HG02840 (cell line): ENCODE measurements at regions not wholly inside any gene's neighbourhood (a gene's known extent, or its start where the extent isn't known, plus 50 kb on each side); places are given as distances from the start of the nearest gene placed in this dataset.

Experiments
- ATAC-seq: cut with Tn5 transposase; IDR thresholded peaks from one replicate; pipeline ENCODE4 v1.9.1; 2021; ENCODE audit warnings: mild to moderate bottlenecking, moderate library complexity, moderate number of reproducible peaks; ENCODE audit not compliant: unreplicated experiment, low FRiP score

DNA sequence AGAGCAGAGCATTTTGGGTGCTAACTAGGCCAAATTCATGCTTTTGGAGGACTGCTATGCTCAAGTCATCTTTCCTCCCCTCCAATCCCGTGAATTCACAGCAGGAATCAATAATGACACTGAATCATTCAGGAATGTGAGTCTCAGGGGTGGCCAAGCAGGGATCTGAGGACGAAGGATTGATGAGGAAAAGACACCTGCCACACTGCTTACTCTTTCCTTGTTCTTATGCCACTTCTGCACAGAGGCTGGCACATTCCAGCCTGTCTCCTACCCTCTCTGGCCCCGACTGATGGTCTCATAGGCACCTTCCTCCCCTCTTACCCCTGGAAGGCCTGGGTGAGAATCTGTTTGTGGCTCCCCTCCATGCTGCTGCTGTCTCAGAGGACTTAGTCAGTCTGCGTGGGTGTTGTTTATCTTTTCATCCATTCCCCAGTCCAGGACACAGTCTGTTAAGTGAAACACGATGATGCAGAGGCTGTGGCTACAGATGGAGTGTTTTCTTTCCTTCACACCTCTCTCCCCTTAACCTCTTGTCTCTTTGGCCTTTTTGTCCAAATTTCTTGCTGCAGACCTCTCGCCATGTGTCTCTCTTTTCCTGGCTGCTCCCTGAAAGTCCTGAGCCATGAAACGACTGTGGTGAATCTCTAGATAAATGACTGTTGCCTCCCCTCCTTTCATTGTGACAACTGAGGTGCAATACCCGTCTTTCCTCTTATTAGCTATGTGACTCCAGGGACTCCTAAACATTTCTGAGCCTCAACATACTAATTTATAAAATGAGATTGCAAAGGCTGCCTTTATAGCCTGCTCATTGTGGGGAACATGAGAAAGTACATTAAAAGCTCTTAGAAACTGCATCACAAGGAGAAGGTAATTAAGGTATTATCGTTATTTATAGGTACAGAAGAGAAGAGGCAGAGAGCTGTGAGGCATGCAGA, 86.9 kb downstream of the RDH14 start:
- ATAC-seq = no peak

DNA sequence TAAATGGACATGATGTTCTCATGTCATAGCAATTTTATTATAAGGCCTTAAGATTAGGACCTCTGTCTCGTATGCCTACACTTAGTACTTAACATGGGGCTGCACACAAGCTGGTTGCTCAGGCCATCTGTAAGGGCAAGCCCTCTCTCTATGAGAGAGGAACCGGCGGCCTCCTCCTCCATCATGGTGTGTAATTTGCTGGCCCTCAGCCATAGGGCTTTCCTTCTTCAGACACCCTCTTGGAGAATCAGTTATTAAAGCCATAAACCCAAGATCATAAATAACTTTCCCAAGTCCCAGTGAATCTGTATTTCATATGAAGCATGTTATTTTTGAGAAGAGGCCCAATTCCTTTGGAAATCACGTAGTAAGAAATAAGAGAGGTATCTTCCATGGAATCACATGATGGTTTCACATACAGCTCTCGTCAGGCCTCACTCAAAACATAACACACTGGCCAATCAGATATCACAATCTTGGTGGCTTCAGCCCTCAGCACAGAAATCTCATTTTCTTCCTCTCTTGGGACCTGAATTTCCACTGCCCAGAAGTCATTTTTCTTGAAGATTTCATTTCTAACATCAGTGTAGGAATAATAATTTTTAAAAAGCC, 92.6 kb downstream of the RDH14 start:
- ATAC-seq = no peak

DNA sequence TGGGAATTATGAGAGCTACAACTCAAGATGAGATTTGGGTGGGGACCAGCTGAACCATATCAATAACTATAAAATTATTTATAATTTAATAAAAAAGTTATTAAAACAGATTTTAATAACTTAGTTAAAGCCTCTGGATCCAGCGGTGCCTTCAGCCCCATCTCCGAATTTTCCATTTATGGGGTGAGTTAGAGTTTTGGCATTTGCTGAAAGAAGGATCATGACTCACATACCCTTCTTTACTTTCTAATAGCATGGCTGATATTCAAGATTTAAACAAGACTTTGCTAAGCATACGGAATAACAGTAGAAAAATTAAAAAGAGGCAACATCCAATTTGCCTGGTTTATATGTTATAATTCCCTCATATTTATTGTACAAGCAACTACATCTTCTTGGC, 94.5 kb downstream of the RDH14 start:
- ATAC-seq = no peak

DNA sequence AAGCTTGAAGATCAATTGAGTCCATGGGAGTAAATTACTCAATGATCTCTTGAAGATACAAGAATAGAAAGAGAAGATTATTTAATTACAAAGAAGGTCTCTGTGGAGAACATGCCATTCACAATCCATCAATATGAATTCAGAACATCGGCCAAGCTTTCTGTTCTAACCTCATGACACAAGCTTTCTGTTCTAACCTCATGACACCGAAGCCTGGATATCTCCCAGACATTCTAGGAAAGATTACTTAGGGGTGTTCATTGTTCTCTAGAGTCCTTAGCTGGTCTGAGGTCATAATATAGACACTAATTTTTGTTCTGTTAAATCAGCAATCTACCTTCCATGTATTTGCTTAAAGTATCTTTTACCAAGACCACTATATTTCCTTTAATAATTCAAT, 95.5 kb downstream of the RDH14 start:
- no peak for ATAC-seq

DNA sequence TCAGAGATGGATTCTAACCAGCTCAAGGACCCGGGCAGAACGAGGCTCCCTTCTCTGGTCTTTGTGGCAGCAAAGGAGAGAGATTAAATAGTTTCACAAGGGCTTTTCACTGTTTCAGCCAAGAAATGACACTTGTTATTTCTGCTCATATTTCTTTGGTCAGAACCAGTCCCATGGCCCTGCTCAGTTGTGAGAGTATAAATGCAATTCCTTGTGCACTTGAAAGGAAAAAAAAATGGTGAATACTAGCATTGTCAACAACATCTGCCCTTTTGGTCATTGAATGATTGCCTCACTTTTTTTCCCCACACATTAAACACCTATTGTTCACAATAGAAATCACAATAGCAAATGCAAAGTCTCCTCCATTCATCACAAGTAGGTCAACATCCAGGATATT, 104.4 kb downstream of the RDH14 start:
- no peak for ATAC-seq

DNA sequence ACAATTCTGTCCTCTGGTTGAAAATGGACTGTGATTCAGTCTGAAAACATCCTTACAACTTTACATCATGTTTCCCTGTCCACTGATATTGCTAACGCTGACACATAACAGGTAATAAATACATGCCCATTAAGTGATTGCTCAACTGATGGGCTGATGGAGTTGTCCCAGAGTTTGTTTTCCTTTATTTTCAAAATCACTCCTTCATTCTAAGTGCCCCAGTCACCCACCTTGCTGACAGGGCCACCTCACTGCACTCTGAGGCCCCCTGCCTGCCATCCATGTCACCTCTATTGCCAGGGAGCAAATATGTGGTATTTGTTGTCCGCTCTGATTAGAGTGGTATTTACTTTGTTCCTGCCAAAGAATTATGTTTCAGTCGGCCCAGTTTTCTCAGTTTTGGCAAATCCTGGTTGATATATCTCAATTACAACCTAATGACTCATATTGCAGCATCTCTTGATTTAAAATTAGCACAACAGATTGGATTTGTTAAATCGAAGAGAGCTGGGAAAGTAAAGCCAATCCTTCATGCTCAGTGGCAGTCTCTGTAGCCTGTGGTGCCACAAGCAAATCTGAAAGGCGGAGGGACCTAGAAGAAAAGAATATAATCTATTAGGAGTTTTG, 105.1 kb downstream of the RDH14 start:
- no peak for ATAC-seq

DNA sequence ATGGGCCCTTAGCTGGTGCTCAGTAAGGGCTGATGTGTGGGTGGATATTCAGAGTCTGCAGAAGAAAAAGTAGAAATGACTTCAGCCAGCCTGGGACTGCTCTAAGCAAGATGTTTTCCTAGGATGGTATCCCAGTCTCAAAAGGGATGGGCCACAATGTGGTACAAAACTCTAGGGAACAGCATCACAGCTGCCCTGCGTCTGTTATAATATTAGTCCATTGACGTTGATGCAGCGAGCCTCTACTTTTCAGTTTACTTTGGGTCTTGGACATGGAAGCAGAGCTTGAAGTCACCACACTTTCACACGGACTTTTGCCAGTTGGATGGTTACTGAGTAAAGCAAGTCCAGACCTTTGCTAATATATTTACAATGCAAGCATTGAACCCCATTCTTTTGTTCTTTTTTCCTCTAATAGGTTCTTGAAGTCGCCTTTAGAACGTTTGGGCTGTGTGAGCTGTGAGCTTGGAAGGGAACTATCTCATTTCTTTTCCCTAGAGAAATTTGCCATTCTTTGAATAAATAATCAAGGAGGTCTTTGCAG, 105.7 kb downstream of the RDH14 start:
- ATAC-seq = no peak

DNA sequence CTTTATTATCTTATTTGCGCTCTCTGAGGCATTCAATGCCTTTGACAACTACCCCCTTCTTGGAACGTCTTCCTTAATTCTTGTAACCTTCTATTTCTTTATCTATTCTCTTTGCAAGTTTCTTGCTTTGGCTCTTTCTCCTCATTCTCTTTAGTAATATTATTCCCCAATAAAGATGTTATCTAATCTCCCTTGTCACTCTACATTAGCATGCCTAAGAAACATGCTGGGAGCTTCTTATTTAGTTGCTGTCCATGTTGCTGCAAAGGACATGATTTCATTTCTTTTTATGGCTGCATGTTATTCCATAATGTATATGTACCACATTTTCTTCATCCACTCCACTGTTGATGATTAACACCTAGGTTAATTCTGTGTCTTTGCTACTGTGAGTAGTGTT, 113.7 kb downstream of the RDH14 start:
- no peak for ATAC-seq

DNA sequence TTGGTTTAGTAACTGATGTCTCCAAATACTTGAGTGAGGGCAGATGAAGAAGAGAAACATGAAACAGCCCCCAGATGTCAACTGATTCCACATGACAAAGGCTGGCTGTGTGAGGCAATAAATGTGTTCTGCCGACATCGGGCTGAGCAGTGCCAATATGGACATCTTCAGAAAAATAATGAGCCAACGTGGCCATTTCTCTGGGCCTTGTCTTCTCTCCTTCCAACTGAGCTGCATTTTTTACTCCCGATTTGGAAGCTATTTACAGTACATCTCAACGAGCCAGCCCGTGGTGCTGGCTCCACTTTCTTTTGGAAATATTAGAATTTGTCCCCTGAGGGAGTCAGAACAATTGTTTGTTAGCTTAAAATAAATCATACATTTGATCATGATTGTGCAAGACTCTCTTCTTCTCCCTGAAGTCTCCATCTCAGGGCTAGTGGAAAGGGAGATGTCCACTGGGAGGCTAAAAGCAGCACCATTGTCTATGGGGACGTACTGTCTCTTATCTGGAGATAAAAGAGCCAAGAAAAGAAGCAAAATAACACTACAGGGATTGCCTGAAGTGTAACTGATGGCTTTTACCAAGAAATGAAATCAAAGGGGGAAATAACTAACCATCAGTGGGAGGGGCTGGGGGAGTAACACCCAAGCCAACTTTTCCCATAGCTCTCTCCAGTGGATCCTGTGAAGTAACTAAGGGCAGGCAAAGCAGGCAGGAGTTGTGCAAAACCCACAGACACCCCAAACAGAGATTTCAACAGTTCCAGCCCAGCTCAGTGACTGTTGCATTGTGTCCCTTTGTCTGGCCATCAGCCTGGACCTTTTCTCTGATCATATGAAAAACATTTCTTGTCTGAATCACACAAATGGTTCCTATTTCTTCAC, 114.8 kb downstream of the RDH14 start:
- ATAC-seq = no peak

DNA sequence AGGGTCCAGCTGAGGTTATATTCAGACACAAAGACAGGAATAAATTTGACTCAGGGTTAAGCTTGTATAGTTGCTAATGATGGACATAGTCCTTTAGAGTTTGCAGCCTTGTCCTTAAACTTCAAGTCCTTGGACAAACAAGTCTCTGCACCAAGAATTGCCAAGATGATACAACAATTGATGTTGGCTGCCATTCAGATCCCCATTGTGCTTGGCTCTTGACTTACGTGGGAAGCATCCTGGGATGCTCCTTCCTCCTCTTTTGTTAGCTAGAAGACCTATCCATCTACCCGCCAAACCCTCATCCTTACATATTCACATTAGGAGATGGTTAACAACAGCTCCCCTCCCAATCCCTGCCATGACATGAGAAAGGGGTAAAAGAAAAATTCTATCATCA, 115.6 kb downstream of the RDH14 start:
- no peak for ATAC-seq

DNA sequence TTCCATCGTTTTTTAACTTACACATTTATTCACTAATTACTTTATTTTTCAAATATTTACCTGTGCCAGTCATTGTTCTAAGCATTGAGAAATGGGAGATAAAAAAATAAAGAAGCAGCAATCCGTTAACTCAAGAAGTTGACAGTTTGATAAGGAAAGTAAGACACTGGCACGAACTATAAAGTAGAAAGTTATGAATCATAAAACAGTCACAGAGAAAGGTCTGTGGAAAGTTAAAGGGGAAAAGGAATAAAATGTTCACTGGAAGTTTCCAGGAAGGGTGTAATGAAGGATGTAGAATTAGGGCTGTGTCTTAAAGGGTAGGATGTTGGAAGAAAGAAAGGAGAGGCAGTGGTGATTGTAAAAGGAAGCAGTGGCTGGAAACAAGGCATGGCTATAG, 118.9 kb downstream of the RDH14 start:
- no peak for ATAC-seq

DNA sequence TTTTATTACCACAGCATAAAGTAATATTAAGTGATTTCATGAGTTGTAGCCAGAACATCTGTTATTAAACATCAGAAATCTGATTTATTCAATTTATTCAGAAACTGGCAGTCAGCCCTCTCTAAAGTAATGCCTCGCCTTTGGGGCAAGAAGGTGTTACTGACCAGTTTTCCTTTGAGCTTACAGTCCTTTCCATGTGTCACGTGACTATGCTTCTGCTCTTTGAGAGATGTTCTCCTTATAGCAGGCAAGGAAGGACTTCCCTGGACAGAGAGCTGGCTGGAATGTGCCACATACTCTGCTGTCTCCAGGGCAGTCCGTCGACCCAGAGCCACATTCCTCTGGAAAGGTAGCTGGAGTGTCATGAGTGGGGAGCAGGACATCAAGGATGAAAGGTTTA, 119.7 kb downstream of the RDH14 start:
- no peak for ATAC-seq

DNA sequence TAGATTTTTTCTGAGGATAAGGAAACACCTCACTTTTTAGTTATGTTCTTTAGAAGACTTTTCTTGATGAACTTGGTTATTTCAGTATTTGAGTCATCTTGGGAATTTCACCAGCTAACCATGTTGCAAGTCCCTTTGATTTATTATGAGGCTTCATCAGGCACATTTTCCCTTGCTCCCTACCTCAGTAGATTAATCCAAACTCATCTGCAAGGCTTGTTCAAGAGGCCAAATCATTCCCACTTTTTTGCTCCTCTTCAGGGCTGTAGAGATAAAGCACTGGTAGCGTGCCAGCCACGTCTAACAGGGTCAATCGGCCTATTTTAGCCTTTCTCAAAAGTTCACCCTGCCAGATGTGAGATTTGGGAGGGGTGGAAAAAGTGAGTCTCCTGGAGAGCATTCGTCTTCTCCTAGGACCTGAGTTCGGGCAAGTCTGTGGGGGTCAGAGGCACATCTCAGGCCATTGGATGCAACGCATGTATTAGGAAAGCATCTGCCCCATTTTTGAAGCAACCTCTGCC, 120.3 kb downstream of the RDH14 start:
- ATAC-seq = no peak

DNA sequence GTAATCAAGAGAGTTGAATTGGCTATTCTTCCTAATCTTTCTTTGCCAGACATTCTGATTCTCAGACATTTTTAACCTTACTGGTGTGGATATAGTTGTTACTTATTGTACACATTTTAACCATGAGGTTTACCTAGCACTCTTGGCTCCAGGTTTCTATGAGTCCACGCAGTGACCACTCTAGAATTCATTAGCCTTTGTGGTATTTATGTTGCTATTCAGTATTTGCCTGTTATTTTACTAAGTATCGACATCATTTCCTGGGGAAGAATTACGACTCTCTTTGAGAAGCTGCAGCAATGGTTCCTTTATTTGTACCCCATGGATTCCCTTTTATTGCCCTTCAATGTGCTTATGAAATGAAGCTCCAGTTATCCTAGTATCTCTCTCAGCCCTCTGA, 120.7 kb downstream of the RDH14 start:
- ATAC-seq = no peak

DNA sequence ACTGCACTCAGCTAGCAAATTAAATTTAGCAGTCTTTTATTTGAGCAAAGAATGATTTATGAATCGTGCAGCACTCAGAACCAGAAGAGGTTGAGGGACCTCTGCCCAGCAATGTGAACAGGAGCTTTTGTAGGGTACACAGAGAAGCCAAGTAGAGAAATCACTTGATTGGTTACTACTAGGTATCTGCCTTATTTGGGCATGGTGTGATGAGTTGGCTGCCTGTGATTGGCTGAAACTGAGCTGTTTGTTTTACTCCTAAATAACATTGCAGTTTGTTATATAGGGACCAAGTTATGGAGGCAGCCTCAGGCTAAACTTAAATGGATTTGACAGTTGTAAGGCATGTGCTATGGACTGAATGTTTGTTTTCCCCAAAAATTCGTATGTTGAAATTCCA, 122.5 kb downstream of the RDH14 start:
- no peak for ATAC-seq

DNA sequence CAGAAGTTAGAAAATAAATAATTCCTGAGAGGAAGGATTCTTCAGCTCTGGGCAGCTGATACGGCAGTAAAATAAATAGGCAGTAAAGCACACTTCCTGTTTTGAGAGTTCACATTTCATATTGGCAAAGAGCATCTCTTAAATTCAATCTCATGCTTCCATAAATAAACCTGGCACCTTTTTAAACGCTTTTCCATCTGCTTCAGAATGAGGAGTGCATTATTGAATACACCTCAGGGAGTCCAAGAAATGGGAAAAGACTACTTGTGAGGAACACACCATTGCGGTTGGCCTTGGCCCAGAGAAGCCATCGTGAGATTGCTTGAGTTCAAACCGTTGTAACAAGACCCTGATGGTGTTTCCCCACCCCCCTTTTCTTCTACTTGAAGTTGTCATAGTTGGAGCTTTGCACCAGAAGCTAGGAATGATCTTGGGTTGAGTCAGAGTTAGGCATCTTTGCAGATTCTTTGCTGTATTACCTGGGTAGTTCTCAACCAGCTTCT, 123.9 kb downstream of the RDH14 start:
- no peak for ATAC-seq

DNA sequence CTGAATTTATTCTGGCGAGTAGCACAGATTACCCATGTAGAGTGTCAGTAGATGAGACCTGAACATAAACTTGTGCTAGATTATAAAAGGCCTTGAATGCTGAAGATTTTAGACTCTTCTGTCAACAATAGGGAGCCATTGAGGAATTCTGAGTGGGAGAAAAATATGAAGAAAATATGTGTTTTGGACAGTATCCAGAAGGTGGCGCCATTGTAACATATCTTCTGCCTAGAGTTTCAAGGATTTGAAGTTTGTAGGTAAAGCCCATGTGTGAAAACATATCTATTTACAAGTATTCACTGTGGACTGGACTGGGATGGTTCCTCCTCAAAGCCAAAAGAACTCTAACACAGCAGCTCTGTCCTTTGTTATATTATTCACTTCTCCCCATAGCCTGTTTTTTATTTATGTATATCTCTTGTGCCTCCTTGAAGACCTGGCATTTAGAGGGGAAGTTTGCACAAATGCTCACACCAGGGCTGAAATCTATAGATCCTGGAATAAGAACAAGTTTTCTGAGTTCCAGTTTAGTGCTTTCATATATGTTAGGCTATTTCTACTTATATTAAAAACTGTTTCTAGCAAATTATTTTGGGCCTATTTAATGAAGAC, 124.9 kb downstream of the RDH14 start:
- ATAC-seq = no peak

DNA sequence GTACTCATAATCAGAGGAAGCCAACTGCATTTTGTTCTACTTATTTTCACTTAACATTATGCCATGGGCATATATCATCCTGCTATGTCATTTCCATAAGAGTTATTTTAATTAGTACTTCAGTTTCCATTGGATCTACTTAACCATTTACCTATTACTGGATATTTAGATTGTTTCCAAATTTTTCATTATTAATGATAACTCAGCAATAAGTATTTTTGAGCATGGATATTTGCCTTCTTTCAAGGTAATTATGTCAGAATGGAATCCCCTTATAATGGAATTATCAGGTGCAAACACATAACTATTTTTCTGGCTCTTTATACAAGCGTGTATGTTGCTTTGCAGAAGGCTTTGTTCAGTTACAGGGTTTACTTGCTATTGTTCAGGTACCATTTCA, 126.6 kb downstream of the RDH14 start:
- ATAC-seq = no peak

DNA sequence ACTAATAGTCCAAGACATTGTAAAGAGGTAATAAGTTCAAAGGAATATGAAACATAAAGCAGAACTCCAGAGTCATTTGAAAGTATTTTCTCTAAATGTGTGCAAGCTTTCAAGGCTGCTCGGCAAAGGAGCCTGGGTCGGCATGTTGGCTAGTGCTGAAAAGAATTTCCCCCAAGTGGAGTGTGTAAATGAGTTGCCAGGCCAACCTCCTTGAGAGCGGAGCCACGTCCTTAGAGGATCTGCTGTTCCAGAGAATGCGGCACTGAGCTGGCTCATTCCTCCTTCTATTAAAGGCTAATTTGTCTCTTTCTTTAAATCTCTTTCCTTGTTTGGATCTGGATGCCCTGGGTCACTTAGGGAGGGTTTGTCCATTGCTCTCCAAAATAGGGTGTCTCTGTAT, 127.5 kb downstream of the RDH14 start:
- no peak for ATAC-seq
